Inferior parietal cortex (tissue), 1 donor: ENCODE measurements at regions not wholly inside any gene's neighbourhood (a gene's known extent, or its start where the extent isn't known, plus 50 kb on each side); places are given as distances from the start of the nearest gene placed in this dataset.
"Not testable (repeated sequence)": the region's sequence is repeated elsewhere in the genome, so short reads cannot be mapped to it uniquely, and the experiment has no call there.

Experiments used
- DNase-seq: peaks from one replicate; pipeline ENCODE4 v3.0.0-alpha.2; 2016; ENCODE audit errors: extremely low spot score

- no peak for DNase-seq
Observed at GRCh38 chr21:27582246-27582947, 615.5 kb upstream of the ADAMTS5 start.

GRCh38 chr21:27581168-27581567 is 614.3 kb upstream of the ADAMTS5 start:
- DNase-seq = no peak

- DNase-seq = no peak
Observed at GRCh38 chr21:27580276-27580675, 613.4 kb upstream of the ADAMTS5 start.

- DNase-seq = no peak
Observed at GRCh38 chr21:27578741-27579265, 611.9 kb upstream of the ADAMTS5 start.

DNA sequence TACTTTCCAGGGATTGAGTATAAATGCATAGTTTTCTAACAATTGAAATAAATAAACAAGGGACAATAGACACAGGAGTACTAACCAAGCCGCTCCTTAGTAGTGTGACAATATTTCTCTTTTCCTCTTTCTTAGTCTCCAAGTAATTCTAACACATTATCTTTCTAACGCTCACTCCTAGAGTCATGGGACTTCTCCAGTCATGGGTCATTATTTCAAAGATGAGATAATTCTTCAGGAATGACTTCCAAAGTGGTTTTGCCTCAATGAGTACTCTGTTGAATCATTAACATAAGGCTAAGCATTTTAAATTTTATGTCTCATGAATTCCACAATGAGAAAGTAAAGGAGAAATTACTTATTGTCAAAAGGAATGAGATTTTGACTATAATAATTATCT is 605.8 kb upstream of the ADAMTS5 start:
- DNase-seq = no peak

GRCh38 chr21:27571706-27572105 is 604.8 kb upstream of the ADAMTS5 start:
- DNase-seq = no peak

DNA sequence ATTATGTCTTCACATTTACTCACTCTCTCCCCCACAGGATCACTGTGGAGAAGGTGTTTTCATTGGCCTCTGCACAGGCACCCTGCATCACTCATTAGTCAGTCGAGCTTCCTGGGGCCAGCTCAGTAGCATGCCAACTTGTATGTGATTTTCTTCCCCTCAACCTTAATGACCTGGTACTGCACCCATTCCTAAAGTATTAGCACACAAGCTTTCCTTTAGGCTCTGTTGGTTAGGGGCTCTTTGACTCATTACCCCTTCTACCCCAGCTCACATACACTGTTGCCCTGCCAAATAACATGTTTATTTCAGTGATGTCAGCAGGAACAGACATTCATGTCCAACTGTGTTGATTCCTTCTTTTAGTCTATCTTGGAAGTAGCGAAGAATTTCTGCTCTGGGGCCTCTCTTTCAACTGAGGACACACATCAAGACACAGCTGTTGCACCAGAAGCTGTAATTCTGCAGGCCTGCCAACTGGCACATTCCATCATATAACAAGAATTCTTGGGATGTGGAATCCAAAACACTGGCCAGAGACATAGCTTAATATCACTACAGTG is 603.5 kb upstream of the ADAMTS5 start:
- no peak for DNase-seq

- no peak for DNase-seq
Observed at GRCh38 chr21:27569831-27570230, 602.9 kb upstream of the ADAMTS5 start.

- no peak for DNase-seq
Observed at GRCh38 chr21:27569091-27569490, 602.2 kb upstream of the ADAMTS5 start.

DNA sequence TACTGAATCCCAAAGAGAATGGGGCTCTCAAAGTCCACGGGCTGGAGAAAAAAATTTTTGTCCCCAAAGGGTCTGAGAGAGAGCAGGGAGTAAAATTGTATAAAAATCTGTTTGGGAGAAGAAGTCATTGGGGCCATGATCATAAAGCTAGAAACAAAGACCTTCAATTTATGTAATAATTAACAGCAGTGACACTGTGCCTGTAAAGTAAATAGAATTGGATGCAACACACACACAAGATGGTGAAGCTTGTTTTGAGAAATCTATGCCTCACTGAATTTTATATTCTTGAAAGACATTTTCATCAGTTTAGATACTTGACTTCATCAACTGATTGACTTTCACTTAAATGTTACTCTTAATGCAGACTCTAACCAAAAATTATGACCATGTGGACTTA is 600.5 kb upstream of the ADAMTS5 start:
- DNase-seq = no peak

DNA sequence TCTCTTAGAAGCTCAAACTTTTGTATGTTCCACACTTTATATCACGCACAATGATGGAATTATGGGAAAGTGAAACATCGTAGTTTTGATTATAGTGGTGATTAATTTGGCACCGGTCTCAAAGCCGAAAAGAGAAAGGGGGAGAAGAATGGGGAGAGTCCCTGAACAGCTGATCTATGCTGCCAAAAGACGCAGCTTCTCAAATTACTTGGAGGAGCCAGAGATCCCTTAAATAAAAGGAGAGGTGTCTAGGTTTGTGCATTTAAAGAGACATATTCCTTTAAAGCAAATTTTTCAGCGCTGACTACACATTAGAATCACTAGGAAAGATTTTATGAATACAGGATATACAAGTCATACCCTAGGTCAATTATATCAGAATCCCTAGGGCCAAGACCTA is 599.6 kb upstream of the ADAMTS5 start:
- no peak for DNase-seq

GRCh38 chr21:27565364-27565763 is 598.5 kb upstream of the ADAMTS5 start:
- no peak for DNase-seq

GRCh38 chr21:27564684-27565301 is 597.9 kb upstream of the ADAMTS5 start:
- DNase-seq = peak; percentile 62

DNA sequence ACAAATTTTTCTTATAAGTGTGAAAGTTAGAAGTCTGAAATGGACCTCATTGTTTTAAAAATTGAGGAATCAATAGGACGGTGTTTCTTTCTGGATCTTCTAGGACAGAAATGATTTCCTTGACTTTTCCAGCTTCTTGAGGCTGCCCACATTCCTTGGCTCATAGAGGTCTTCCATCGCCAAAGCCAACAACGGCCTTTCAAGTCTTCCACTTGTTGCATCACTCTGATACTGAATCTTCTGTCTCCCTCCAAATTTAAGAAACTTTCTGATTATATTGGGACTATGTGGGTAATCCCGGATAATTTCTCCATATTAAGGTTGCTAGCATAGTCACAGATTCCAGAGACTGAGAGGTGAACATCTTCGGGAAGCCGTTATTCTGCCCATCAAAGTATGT is 595.4 kb upstream of the ADAMTS5 start:
- DNase-seq = no peak

DNA sequence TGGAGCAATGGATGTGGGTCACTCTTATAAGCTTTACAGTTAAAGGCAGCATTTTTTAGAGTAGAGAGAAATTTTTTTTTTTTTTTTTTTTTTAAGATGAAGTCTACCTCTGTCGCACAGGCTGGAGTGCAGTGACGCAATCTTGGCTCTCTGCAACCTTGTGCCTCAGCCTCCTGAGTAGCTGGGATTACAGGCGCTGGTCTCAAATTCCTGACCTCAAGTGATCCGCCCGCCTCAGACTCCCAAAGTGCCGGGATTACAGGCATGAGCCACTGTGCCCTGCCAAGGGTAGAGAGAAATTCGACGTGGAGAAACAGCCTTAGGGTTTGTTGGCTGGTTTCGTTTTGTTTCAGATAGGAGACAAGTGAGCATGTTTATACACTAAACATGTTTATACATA is 594.2 kb upstream of the ADAMTS5 start:
- no peak for DNase-seq

DNA sequence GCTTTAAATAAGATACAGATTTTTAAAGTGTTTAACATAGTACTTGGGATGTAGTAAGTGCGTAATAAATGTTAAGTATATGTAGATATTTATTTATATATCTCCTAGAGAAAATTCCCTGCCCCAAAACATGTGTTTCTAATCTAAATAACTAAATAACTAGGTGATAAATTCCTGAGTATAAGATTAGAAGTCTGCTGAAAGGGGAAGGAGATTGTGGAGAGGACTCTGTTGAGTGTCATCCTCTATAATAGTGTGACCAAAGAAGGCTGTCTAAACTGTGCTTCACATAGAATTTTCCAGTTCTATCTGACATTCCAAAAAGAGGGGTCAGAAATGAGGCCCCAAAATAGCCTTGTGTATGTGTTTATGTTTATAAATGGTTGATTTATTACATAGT is 590.5 kb upstream of the ADAMTS5 start:
- no peak for DNase-seq

DNA sequence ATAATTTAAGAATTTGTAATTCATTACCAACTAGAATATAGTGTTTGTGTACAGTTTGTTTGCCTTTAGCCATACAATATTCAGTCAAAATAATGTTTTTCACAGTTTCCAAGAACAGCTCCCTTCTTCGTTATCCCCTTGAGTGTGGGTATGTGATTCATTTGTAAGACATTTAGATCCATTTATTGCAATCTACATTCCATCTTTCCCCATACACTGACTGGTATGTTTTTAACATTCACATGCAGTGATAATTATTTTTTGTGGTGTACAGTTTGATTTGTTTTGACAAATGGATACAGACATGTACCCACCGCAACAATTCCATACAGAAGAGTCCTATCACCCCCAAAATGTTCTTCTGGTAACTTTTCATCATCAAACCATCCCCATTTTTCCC is 589.1 kb upstream of the ADAMTS5 start:
- no peak for DNase-seq

DNA sequence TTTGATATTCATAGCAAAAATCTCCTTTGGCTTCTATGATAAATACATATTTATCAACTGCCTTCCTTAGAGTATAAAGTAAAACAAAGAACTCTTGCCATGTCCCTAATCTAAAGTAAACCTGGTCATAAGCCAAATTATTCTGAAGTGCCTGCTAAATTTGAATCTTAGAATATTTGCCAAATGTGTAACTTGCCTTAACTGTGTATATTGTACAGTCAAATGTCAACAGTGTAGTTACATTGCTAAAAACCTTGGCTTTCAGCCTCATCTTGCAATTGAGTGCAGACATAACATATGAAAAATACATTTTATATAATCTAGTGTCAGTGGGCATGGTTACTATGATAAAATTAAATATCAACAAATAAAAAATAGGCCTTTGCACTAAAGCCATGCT is 583.4 kb upstream of the ADAMTS5 start:
- DNase-seq = no peak

- DNase-seq = no peak
Observed at GRCh38 chr21:27548486-27548885, 581.6 kb upstream of the ADAMTS5 start.

DNA sequence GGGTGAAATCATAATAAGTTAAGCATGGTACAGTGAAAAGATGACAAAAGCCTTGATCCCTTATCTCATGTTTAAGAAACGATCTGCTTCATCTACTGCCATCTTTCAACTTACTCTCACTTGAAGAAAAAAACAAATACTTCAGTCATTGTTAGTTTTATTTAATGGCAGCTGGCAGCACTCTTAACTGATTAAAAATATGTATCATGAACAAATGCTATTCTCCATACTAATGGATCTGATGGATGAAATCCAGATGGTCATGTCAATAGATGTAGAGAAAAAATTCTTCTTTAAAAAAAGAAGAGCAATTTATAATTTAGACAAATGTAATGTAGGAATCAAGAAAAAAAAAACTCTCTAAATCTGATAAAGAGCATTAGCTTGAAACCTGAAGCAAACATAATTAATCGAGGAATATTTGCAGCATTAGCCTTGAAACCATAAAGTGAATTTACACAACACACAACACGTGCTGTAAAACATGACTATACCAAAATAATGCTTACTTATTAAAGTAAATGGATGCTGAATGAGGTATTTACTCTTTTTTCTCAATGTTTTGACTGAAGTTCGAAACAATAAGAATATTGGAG is 579.0 kb upstream of the ADAMTS5 start:
- DNase-seq = no peak

DNA sequence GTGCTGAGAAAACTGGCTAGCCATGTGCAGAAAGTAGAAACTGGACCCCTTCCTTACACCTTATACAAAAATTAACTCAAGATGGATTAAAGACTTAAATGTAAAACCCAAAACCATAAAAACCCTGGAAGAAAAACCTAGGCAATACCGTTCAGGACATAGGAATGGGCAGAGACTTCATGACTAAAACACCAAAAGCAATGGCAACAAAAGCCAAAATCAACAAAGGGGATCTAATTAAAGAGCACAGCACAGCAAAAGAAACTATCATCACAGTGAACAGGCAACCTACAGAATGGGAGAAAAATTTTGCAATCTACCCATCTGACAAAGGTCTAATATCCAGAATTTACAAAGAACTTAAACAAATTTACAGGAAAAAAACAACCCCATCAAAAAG is 575.2 kb upstream of the ADAMTS5 start:
- DNase-seq = not testable (repeated sequence)

- DNase-seq = no peak
Observed at GRCh38 chr21:27536319-27536718, 569.4 kb upstream of the ADAMTS5 start.

DNA sequence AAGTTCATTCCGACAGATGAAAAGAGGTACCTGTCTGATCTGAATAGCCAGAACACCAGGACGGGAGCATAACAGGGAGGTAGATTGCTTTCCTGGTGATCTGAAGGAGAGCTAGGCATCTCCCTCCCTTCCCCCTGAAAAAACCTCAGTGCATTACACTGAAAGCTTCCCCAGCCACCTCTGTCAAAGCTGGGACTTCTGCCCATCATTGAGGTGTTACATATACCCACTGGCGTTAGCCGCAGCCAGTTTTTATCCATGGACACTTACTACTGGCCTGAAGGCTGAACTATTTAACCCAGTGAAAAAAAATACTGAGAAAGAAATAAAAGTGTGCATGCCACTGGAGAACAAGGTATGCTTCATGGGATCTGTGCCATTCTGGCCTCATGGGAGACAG is 568.3 kb upstream of the ADAMTS5 start:
- no peak for DNase-seq
